ENCODE measurements at regions not wholly inside any gene's neighbourhood (a gene's known extent, or its start where the extent isn't known, plus 50 kb on each side); places are given as distances from the start of the nearest gene placed in this dataset.

DNA sequence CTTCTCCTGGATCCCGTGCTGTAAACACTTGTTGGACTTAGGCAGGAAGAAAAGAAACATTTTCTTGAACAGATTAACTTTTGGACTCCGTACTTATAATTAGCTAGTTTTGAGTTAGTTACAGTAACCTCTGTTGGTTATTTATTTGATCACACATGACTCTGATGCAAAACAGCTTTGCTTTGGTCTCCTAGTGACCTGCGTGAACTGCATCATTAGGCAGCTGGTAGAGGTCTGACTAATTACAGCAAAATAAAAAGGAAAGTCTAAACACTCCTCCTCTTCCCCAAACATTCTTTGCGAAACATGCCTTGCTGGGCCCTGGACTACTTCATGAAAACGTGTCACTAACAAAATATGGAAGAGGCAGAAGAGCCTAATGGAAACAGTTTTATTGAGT lies 61.1 kb upstream of the ZFP64 start:
- Mint-ChIP-seq H3K27ac (no peak overlapping the region), H3K36me3 (no peaks in the 10 kb centered on the region), H3K9me3 (peaks cover under 1% of the 10 kb centered on the region), H3K27me3 (ENCODE audit: insufficient read depth, low read depth) (peaks cover 7% of the 10 kb centered on the region), H3K4me3 (no peak overlapping the region), H3K4me1 (no peaks in the 10 kb centered on the region)
- no peaks in the 10 kb centered on the region for H4K20me1 ChIP-seq (ENCODE audit: low read depth)
- no peak overlapping the region for H3K27ac ChIP-seq
- H3K4me2 ChIP-seq = no peak overlapping the region
- H3F3A ChIP-seq (ENCODE audit: low read depth) = no peaks in the 10 kb centered on the region
- no peaks in the 10 kb centered on the region for H3K4me1 ChIP-seq
- H3K4me3 ChIP-seq = no peak overlapping the region
- H3K79me2 ChIP-seq (ENCODE audit: low read depth) = no peaks in the 10 kb centered on the region
- no peaks in the 10 kb centered on the region for H3K9me3 ChIP-seq (ENCODE audit: low read depth)
- TF ChIP-seq, protein P1, sequence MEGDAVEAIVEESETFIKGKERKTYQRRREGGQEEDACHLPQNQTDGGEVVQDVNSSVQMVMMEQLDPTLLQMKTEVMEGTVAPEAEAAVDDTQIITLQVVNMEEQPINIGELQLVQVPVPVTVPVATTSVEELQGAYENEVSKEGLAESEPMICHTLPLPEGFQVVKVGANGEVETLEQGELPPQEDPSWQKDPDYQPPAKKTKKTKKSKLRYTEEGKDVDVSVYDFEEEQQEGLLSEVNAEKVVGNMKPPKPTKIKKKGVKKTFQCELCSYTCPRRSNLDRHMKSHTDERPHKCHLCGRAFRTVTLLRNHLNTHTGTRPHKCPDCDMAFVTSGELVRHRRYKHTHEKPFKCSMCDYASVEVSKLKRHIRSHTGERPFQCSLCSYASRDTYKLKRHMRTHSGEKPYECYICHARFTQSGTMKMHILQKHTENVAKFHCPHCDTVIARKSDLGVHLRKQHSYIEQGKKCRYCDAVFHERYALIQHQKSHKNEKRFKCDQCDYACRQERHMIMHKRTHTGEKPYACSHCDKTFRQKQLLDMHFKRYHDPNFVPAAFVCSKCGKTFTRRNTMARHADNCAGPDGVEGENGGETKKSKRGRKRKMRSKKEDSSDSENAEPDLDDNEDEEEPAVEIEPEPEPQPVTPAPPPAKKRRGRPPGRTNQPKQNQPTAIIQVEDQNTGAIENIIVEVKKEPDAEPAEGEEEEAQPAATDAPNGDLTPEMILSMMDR (IDR thresholded peaks at IDR 0.05) = no peak
- no peak for TF ChIP-seq EZH2 (IDR thresholded peaks at IDR 0.05)
- TF ChIP-seq EZH2phosphoT487 (IDR thresholded peaks at IDR 0.05) = no peak
- no peak overlapping the region for H3K9ac ChIP-seq
- no peak for DNase-seq (ENCODE audit: low spot score)
- no peaks in the 10 kb centered on the region for H3K27me3 ChIP-seq
- H3K36me3 ChIP-seq = no peaks in the 10 kb centered on the region
- H2AFZ ChIP-seq (replicated peaks) = no peak overlapping the region

DNA sequence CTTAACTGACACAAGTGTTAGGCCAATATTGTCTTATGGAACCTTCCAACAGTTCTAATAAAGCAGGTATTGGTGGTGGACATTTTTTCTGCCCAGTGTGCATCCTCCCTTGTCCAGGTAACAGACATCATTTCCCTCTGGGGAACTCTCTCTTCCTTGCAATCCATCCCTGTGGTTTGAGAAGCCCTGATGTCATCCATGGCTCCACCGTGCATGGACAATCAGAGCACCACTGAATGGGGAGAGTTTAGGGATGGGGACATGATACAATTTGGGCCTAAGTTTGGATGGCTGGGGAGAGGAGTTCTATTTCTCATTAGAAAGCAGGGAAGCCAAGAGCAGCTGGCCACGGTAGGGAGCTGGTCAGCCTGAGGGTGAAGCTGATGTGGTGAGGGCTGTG lies 60.2 kb upstream of the ZFP64 start:
- Histone ChIP-seq H3K27me3 (no peaks in the 10 kb centered on the region), H3K36me3 (no peaks in the 10 kb centered on the region), H3K4me2 (no peak overlapping the region), H4K20me1 (ENCODE audit: low read depth) (no peaks in the 10 kb centered on the region), H3K9me3 (ENCODE audit: low read depth) (no peaks in the 10 kb centered on the region), H3K79me2 (ENCODE audit: low read depth) (no peaks in the 10 kb centered on the region), H3K9ac (no peak overlapping the region), H3K27ac (no peak overlapping the region), H3F3A (ENCODE audit: low read depth) (no peaks in the 10 kb centered on the region), H2AFZ (replicated peaks) (no peak overlapping the region), H3K4me1 (no peaks in the 10 kb centered on the region), H3K4me3 (no peak overlapping the region)
- H3K9me3 Mint-ChIP-seq = peaks cover 4% of the 10 kb centered on the region
- DNase-seq (ENCODE audit: low spot score) = no peak
- H3K4me1 Mint-ChIP-seq = no peaks in the 10 kb centered on the region
- H3K36me3 Mint-ChIP-seq = no peaks in the 10 kb centered on the region
- TF ChIP-seq EZH2 (IDR thresholded peaks at IDR 0.05) = no peak
- TF ChIP-seq EZH2phosphoT487 (IDR thresholded peaks at IDR 0.05) = no peak
- TF ChIP-seq, protein P1 (IDR thresholded peaks at IDR 0.05) = no peak
- peaks cover 6% of the 10 kb centered on the region for H3K27me3 Mint-ChIP-seq (ENCODE audit: insufficient read depth, low read depth)
- no peak overlapping the region for H3K4me3 Mint-ChIP-seq
- H3K27ac Mint-ChIP-seq = no peak overlapping the region

DNA sequence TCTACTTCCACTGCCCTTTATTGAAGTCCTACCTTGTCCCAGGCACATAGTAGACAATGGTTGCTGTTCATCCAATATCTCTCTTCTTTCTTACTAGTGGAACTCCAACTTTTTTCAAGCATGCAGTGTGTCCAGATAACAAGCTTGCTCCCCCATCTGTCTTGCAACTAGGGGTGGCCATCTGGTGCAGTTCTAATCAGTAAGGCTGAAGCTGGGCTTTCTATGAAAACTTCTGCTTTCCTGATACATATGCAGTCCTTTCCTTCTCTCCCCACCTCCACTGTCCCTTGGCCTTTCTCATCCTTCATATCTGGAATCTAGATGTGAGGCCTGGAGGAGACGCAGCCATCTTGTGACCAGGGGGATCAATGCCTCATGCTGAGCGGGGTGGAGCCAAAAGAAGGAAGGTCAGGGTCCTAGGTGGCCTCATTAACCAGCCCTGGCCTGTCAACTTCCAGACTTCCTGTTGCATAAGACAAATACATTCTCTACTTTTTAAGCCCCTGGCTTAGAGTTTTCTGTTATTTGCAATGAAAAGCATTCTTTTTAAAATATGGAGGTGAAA lies 59.6 kb upstream of the ZFP64 start:
- H3K9me3 Mint-ChIP-seq = peaks cover 4% of the 10 kb centered on the region
- H3K4me3 ChIP-seq = no peak overlapping the region
- no peaks in the 10 kb centered on the region for H4K20me1 ChIP-seq (ENCODE audit: low read depth)
- no peaks in the 10 kb centered on the region for H3K36me3 ChIP-seq
- no peaks in the 10 kb centered on the region for H3K9me3 ChIP-seq (ENCODE audit: low read depth)
- no peak overlapping the region for H3K4me3 Mint-ChIP-seq
- H3K27me3 Mint-ChIP-seq (ENCODE audit: insufficient read depth, low read depth) = peaks cover 5% of the 10 kb centered on the region
- H3K27me3 ChIP-seq = no peaks in the 10 kb centered on the region
- no peak overlapping the region for H2AFZ ChIP-seq (replicated peaks)
- no peak overlapping the region for H3K4me2 ChIP-seq
- no peaks in the 10 kb centered on the region for H3F3A ChIP-seq (ENCODE audit: low read depth)
- TF ChIP-seq, protein P1 (IDR thresholded peaks at IDR 0.05) = no peak
- TF ChIP-seq EZH2 (IDR thresholded peaks at IDR 0.05) = no peak
- TF ChIP-seq EZH2phosphoT487 (IDR thresholded peaks at IDR 0.05) = no peak
- no peak overlapping the region for H3K9ac ChIP-seq
- no peaks in the 10 kb centered on the region for H3K36me3 Mint-ChIP-seq
- no peak overlapping the region for H3K27ac ChIP-seq
- H3K27ac Mint-ChIP-seq = no peak overlapping the region
- no peaks in the 10 kb centered on the region for H3K4me1 ChIP-seq
- no peaks in the 10 kb centered on the region for H3K4me1 Mint-ChIP-seq
- DNase-seq (ENCODE audit: low spot score) = no peak
- no peaks in the 10 kb centered on the region for H3K79me2 ChIP-seq (ENCODE audit: low read depth)
